ENCODE measurements at regions not wholly inside any gene's neighbourhood (a gene's known extent, or its start where the extent isn't known, plus 50 kb on each side); places are given as distances from the start of the nearest gene placed in this dataset.

DNA sequence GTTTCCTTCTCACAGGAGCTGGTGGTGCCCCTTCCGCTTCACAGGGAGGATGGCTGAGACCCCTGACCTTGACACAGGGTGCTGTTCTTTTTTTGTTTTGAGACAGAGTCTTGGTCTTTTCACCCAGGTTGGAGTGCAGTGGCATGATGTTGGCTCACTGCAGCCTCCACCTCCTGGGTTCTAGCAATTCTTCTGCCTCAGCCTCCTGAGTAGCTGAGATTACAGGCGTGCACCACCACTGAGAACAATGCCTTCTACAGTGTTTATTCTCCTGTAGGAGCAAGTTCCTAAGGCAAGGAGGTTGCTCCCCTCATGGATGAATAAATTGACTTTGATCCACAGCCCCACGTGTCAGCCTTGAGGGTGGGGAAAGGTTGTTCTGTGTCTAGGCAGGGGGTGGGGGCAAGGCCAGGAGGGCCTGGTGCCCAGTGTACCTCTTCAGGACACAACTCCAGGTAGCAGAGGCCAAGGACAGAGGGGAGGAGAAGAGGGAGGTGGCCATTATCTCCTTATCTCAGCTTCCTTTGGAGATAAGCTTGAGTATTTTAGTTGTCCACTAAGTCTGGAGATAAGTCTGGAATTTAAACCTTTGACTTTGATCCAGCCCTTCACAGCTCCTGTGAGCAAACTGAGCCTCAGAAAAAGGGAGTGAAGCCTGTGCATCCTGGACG is 159.4 kb downstream of the SEC14L1 start:
- TF ChIP-seq, protein P1, sequence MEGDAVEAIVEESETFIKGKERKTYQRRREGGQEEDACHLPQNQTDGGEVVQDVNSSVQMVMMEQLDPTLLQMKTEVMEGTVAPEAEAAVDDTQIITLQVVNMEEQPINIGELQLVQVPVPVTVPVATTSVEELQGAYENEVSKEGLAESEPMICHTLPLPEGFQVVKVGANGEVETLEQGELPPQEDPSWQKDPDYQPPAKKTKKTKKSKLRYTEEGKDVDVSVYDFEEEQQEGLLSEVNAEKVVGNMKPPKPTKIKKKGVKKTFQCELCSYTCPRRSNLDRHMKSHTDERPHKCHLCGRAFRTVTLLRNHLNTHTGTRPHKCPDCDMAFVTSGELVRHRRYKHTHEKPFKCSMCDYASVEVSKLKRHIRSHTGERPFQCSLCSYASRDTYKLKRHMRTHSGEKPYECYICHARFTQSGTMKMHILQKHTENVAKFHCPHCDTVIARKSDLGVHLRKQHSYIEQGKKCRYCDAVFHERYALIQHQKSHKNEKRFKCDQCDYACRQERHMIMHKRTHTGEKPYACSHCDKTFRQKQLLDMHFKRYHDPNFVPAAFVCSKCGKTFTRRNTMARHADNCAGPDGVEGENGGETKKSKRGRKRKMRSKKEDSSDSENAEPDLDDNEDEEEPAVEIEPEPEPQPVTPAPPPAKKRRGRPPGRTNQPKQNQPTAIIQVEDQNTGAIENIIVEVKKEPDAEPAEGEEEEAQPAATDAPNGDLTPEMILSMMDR (IDR thresholded peaks at IDR 0.05): no peak
- TF ChIP-seq POLR2A (IDR thresholded peaks at IDR 0.05): no peak

All from breast epithelium (tissue), 3 donors.